HepG2 (cell line): ENCODE measurements at regions not wholly inside any gene's neighbourhood (a gene's known extent, or its start where the extent isn't known, plus 50 kb on each side); places are given as distances from the start of the nearest gene placed in this dataset.

Experiments
- ATAC-seq: fragments of 200-7000 bp; cut with Tn5 transposase; 3 replicates; pipeline ENCODE4 v1.9.1; 2020; ENCODE audit warnings: mild to moderate bottlenecking, moderate library complexity
- BruUV-seq: library from RNA; stranded (reverse); fragments of 400-500 nt; replicated peaks from 2 replicates; lab custom pipeline; 2021; lab: Mats Ljungman, UMichigan
- CTCF ChIA-PET: fragments of 300-600 bp; formaldehyde crosslinking; extraction: SDS; loops from one replicate; lab custom pipeline; 2021; ENCODE audit warnings: low total read pairs, inconsistent platforms, low intra/inter-chr PET ratio; lab: Yijun Ruan, JAX
- POLR2A ChIA-PET: fragments of 350-600 bp; sonication (Branson Sonifier 250); formaldehyde crosslinking; loops from one replicate; lab custom pipeline; 2020; ENCODE audit warnings: antibody characterized with exemption, inconsistent platforms; lab: Yijun Ruan, JAX
- DNase-seq: peaks from one replicate; pipeline ENCODE4 v3.0.0-alpha.2; 2015; ENCODE audit warnings: low spot score
- FAIRE-seq: peaks from 3 replicates; lab custom pipeline; 2011; peaks lifted over from hg19 to GRCh38; lab: Jason Lieb, UNC
- H2AFZ ChIP-seq: one replicate; pipeline ENCODE4 v1.6.1; 2011; ENCODE audit warnings: low read length, inconsistent platforms
- H3K27ac ChIP-seq: fragments of 300-600 bp; 3 replicates; pipeline ENCODE4 v1.8.0; 2011; ENCODE audit warnings: mixed run types, mild to moderate bottlenecking, mixed read lengths, low read length, inconsistent platforms; ENCODE audit not compliant: insufficient read depth; ENCODE audit errors: extremely low read length
- H3K27me3 ChIP-seq, 2 experiments: fragments of 200-600 bp in 1 of 2; 2 replicates in 1 of 2; 3 replicates in 1 of 2; pipeline versions ENCODE4 v1.6.0 to v1.8.0; 2011; ENCODE audit warnings: low read length in 2 of 2, mild to moderate bottlenecking in 2 of 2, moderate library complexity in 2 of 2, inconsistent platforms in 1 of 2; ENCODE audit not compliant: insufficient read depth in 2 of 2, control insufficient read depth in 1 of 2
- H3K36me3 ChIP-seq, 2 experiments: fragments of 200-600 bp in 1 of 2; replicated peaks in 1 of 2; 2 replicates in 1 of 2; 3 replicates in 1 of 2; pipeline versions ENCODE4 v1.5.1 to v1.8.0; 2011; ENCODE audit warnings: low read length in 2 of 2, inconsistent platforms in 1 of 2; ENCODE audit not compliant: insufficient read depth in 2 of 2, control insufficient read depth in 1 of 2
- H3K4me1 ChIP-seq: 2 replicates; pipeline ENCODE4 v1.5.1; 2012; ENCODE audit warnings: low read length, inconsistent platforms; ENCODE audit not compliant: insufficient read depth
- H3K4me2 ChIP-seq: 2 replicates; pipeline ENCODE4 v1.6.0; 2011; ENCODE audit warnings: low read depth, low read length, inconsistent platforms
- H3K4me3 ChIP-seq, 3 experiments: fragments of 200-600 bp in 1 of 3; sonication (generic), shearing (Covaris generic) in 1 of 3; replicated peaks in 1 of 3; 2 replicates each; pipeline ENCODE4 v1.5.1; 2011 to 2016; ENCODE audit warnings: low read length in 3 of 3, inconsistent platforms in 2 of 3, low read depth in 2 of 3, mild to moderate bottlenecking in 2 of 3, control low read depth in 1 of 3, mixed read lengths in 1 of 3; ENCODE audit not compliant: insufficient read depth in 1 of 3
- H3K79me2 ChIP-seq: one replicate; pipeline ENCODE4 v1.6.1; 2011; ENCODE audit warnings: low read length, inconsistent platforms; ENCODE audit not compliant: insufficient read depth
- H3K9ac ChIP-seq: 2 replicates; pipeline ENCODE4 v1.6.0; 2011; ENCODE audit warnings: mild to moderate bottlenecking, low read depth, low read length, inconsistent platforms; ENCODE audit not compliant: insufficient read depth
- H3K9me3 ChIP-seq: 2 replicates; pipeline ENCODE4 v1.5.1; 2012; ENCODE audit warnings: mild to moderate bottlenecking, low read length
- H4K20me1 ChIP-seq: 2 replicates; pipeline ENCODE4 v1.6.0; 2011; ENCODE audit warnings: inconsistent platforms, mild to moderate bottlenecking, low read length, moderate library complexity; ENCODE audit not compliant: insufficient read depth
- CCAR2 ChIP-seq: fragments of 200-400 bp; formaldehyde crosslinking; optimal IDR thresholded peaks from 2 replicates; pipeline ENCODE3; 2018; ENCODE audit warnings: low read depth, mild to moderate bottlenecking, low read length, moderate library complexity
- HOMEZ ChIP-seq: IDR thresholded peaks from 2 replicates; pipeline ENCODE4 v1.6.1; 2016; ENCODE audit warnings: low read depth
- JUN ChIP-seq: sonication (generic); formaldehyde crosslinking; IDR thresholded peaks from 2 replicates; pipeline ENCODE4 v1.4.0; 2020; ENCODE audit warnings: mild to moderate bottlenecking, missing genetic modification reagents
- RBFOX2 ChIP-seq: fragments of 200-400 bp; formaldehyde crosslinking; IDR thresholded peaks from 2 replicates; pipeline ENCODE4 v1.6.1; 2017; ENCODE audit warnings: low read depth, mild to moderate bottlenecking, low read length
- SIN3A ChIP-seq: IDR thresholded peaks from 2 replicates; pipeline ENCODE4 v1.6.1; 2011; ENCODE audit warnings: low read depth, mild to moderate bottlenecking, control low read depth, low read length, borderline replicate concordance
- ZBTB3 ChIP-seq: sonication (generic); formaldehyde crosslinking; IDR thresholded peaks from 2 replicates; pipeline ENCODE4 v1.4.0; 2020; ENCODE audit warnings: low read depth, mild to moderate bottlenecking, moderate library complexity, missing genetic modification reagents, borderline replicate concordance
- ZBTB4 ChIP-seq: sonication (generic); formaldehyde crosslinking; IDR thresholded peaks from 2 replicates; pipeline ENCODE4 v1.4.0; 2020; ENCODE audit warnings: missing genetic modification reagents, mild to moderate bottlenecking, borderline replicate concordance
- ZBTB7B ChIP-seq: sonication (generic); formaldehyde crosslinking; IDR thresholded peaks from 2 replicates; pipeline ENCODE4 v1.4.0; 2020; ENCODE audit warnings: missing genetic modification reagents
- ZFP37 ChIP-seq: sonication (generic); formaldehyde crosslinking; IDR thresholded peaks from 2 replicates; pipeline ENCODE4 v1.4.0; 2020; ENCODE audit warnings: missing genetic modification reagents, borderline replicate concordance
- ZKSCAN8 ChIP-seq: IDR thresholded peaks from 2 replicates; pipeline ENCODE4 v1.6.1; 2016; ENCODE audit warnings: borderline replicate concordance, missing genetic modification reagents, missing compliant biosample characterization
- ZNF362 ChIP-seq: sonication (generic); formaldehyde crosslinking; IDR thresholded peaks from 2 replicates; pipeline ENCODE4 v1.4.0; 2020; ENCODE audit warnings: missing genetic modification reagents, mild to moderate bottlenecking, borderline replicate concordance
- ZNF556 ChIP-seq: sonication (generic); formaldehyde crosslinking; IDR thresholded peaks from 2 replicates; pipeline ENCODE4 v1.4.0; 2020; ENCODE audit warnings: mild to moderate bottlenecking, missing genetic modification reagents, borderline replicate concordance
- ZNF839 ChIP-seq: sonication (generic); formaldehyde crosslinking; IDR thresholded peaks from 2 replicates; pipeline ENCODE4 v1.4.0; 2020; ENCODE audit warnings: missing genetic modification reagents, mild to moderate bottlenecking, borderline replicate concordance
- ZNF878 ChIP-seq: sonication (generic); formaldehyde crosslinking; IDR thresholded peaks from 2 replicates; pipeline ENCODE4 v1.8.1; 2023; ENCODE audit warnings: mild to moderate bottlenecking, missing genetic modification reagents, moderate library complexity
- WGBS: methylation state at CpG from one replicate; pipeline ENCODE4 v1.1.6; 2017; ENCODE audit warnings: low lambda C conversion rate; 5-methylcytosine and 5-hydroxymethylcytosine counted together
- in situ Hi-C: cut with HindIII; loops from 2 replicates; pipeline ENCODE4 v1.10.0; 2017; ENCODE audit warnings: low pct_unique_long_range_greater_than_20kb; ENCODE audit not compliant: extremely low pct_ligation_motif_present
- intact Hi-C: fragments of 100-400 bp; cut with micrococcal nuclease; formaldehyde crosslinking; loops from one replicate; pipeline ENCODE4 v1.10.0; 2022; ENCODE audit not compliant: unreplicated experiment

GRCh38 chr7:136122026-136122425 lies 144.9 kb upstream of the MTPN start:
- in situ Hi-C loops (no loop called here), intact Hi-C loops (no loop called here)
- Histone ChIP-seq H3K9me3 (no peaks in the 10 kb centered on the region), H3K4me3 (no peak overlapping the region), H3K27ac (no peak overlapping the region), H3K9ac (no peak overlapping the region), H3K79me2 (no peaks in the 10 kb centered on the region), H3K27me3 (no peaks in the 10 kb centered on the region), H3K4me2 (no peak overlapping the region), H3K36me3 (no peaks in the 10 kb centered on the region), H4K20me1 (no peaks in the 10 kb centered on the region), H3K4me1 (no peaks in the 10 kb centered on the region), H2AFZ (no peak overlapping the region)
- BruUV-seq: no TSS peak
- POLR2A ChIA-PET: no interaction called here
- DNase-seq (no peak), ATAC-seq (no peak), FAIRE-seq (no peak)
- CTCF ChIA-PET: no interaction called here
- 5% methylated on average over 1 of the region's 1 CpG for WGBS
- TF ChIP-seq ZBTB3 (CRISPR knock-in tag) (no peak), ZNF878 (CRISPR knock-in tag) (no peak), ZNF362 (CRISPR knock-in tag) (no peak)

GRCh38 chr7:136117539-136117938 lies 140.4 kb upstream of the MTPN start:
- Histone ChIP-seq H3K36me3 (no peaks in the 10 kb centered on the region), H2AFZ (no peak overlapping the region), H3K9me3 (no peaks in the 10 kb centered on the region), H3K79me2 (no peaks in the 10 kb centered on the region), H3K4me2 (no peak overlapping the region), H3K9ac (no peak overlapping the region), H3K4me1 (no peaks in the 10 kb centered on the region), H4K20me1 (no peaks in the 10 kb centered on the region), H3K4me3 (no peak overlapping the region), H3K27ac (no peak overlapping the region), H3K27me3 (no peaks in the 10 kb centered on the region)
- DNase-seq (no peak), ATAC-seq (no peak), FAIRE-seq (no peak)
- 63% methylated on average over 1 of the region's 7 CpGs for WGBS
- POLR2A ChIA-PET: no interaction called here
- CTCF ChIA-PET: no interaction called here
- intact Hi-C loops: no loop called here
- BruUV-seq: no TSS peak
- in situ Hi-C loops: no loop called here
- no peak for TF ChIP-seq CCAR2
- no peak for TF ChIP-seq ZNF839 (CRISPR knock-in tag)
- TF ChIP-seq ZKSCAN8 (CRISPR knock-in tag): no peak
- TF ChIP-seq RBFOX2: no peak
- no peak for TF ChIP-seq ZFP37 (CRISPR knock-in tag)
- no peak for TF ChIP-seq ZNF556 (CRISPR knock-in tag)
- no peak for TF ChIP-seq JUN (CRISPR knock-in tag)
- no peak for TF ChIP-seq ZBTB7B
- no peak for TF ChIP-seq ZBTB4
- TF ChIP-seq HOMEZ: no peak
- no peak for TF ChIP-seq SIN3A
